GM12878 (cell line): ENCODE measurements at regions not wholly inside any gene's neighbourhood (a gene's known extent, or its start where the extent isn't known, plus 50 kb on each side); places are given as distances from the start of the nearest gene placed in this dataset.

Source experiments
- ATAC-seq: fragments of 200-7000 bp; cut with Tn5 transposase; 3 replicates; pipeline ENCODE4 v1.9.1; 2020; ENCODE audit warnings: mild to moderate bottlenecking, moderate library complexity
- BruUV-seq: library from RNA; stranded (reverse); fragments of 400-500 nt; replicated peaks from 2 replicates; lab custom pipeline; 2021; lab: Mats Ljungman, UMichigan
- CTCF ChIA-PET: fragments of 300-600 bp; sonication (Branson Sonifier 250); formaldehyde crosslinking; extraction: SDS; loops from one replicate; lab custom pipeline; 2021; ENCODE audit warnings: inconsistent platforms; lab: Yijun Ruan, JAX
- POLR2A ChIA-PET: fragments of 350-600 bp; formaldehyde crosslinking; extraction: SDS; loops from one replicate; lab custom pipeline; 2021; ENCODE audit warnings: inconsistent platforms; lab: Charles Lee
- RAD21 ChIA-PET: fragments of 300-600 bp; sonication (Branson Sonifier 250); formaldehyde crosslinking; loops from one replicate; lab custom pipeline; 2023; ENCODE audit warnings: antibody characterized with exemption; ENCODE audit not compliant: unreplicated experiment; lab: Charles Lee
- SMC1A ChIA-PET: fragments of 300-600 bp; sonication (Branson Sonifier 250); formaldehyde crosslinking; loops from one replicate; lab custom pipeline; 2023; ENCODE audit not compliant: unreplicated experiment, uncharacterized antibody; lab: Charles Lee
- DNase-seq: peaks from one replicate; pipeline ENCODE4 v3.0.0-alpha.2; 2011; ENCODE audit warnings: low read depth, low spot score
- FAIRE-seq: peaks from 3 replicates; lab custom pipeline; 2011; peaks lifted over from hg19 to GRCh38; lab: Jason Lieb, UNC
- H2AFZ ChIP-seq: 2 replicates; pipeline ENCODE4 v1.6.0; 2011; ENCODE audit warnings: low read depth, low read length, control low read depth; ENCODE audit not compliant: control insufficient read depth
- H3K27ac ChIP-seq: 2 replicates; pipeline ENCODE4 v1.5.1; 2011; ENCODE audit warnings: control low read depth; ENCODE audit not compliant: control insufficient read depth, insufficient read depth
- H3K27me3 ChIP-seq, 2 experiments: replicated peaks in 1 of 2; 2 replicates each; pipeline versions ENCODE4 v1.6.0 to v1.6.1; 2011; ENCODE audit warnings: low read length in 1 of 2; ENCODE audit not compliant: control insufficient read depth in 2 of 2, insufficient read depth in 2 of 2
- H3K36me3 ChIP-seq, 2 experiments: 2 replicates each; pipeline ENCODE4 v1.5.1; 2011; ENCODE audit warnings: low read length in 1 of 2; ENCODE audit not compliant: control insufficient read depth in 2 of 2, insufficient read depth in 2 of 2
- H3K4me1 ChIP-seq: 2 replicates; pipeline ENCODE4 v1.6.1; 2011; ENCODE audit warnings: mild to moderate bottlenecking, low read length, moderate library complexity, mixed read lengths; ENCODE audit not compliant: control insufficient read depth, insufficient read depth
- H3K4me2 ChIP-seq: 2 replicates; pipeline ENCODE4 v1.6.0; 2011; ENCODE audit warnings: control low read depth; ENCODE audit not compliant: control insufficient read depth, insufficient read depth
- H3K4me3 ChIP-seq: fragments of 200-600 bp; sonication (generic); 2 replicates; pipeline ENCODE4 v1.5.1; 2016
- H3K79me2 ChIP-seq: 2 replicates; pipeline ENCODE4 v1.6.0; 2011; ENCODE audit warnings: low read length; ENCODE audit not compliant: control insufficient read depth, insufficient read depth
- H3K9ac ChIP-seq: 2 replicates; pipeline ENCODE4 v1.8.0; 2011; ENCODE audit warnings: low read length, control low read depth, mixed read lengths; ENCODE audit not compliant: control insufficient read depth, insufficient read depth
- H3K9me3 ChIP-seq: replicated peaks from 3 replicates; pipeline ENCODE4 v1.5.1; 2011; ENCODE audit warnings: mild to moderate bottlenecking, low read length; ENCODE audit not compliant: control insufficient read depth, insufficient read depth
- H4K20me1 ChIP-seq: 2 replicates; pipeline ENCODE4 v1.6.0; 2011; ENCODE audit not compliant: control insufficient read depth, insufficient read depth
- CHD1 ChIP-seq: IDR thresholded peaks from 2 replicates; pipeline ENCODE4 v1.6.1; 2012; ENCODE audit warnings: low read depth, low read length, improper control_type of control experiment
- KDM1A ChIP-seq: fragments of 200-600 bp; sonication (generic); IDR thresholded peaks from 2 replicates; pipeline ENCODE4 v1.6.1; 2016; ENCODE audit warnings: borderline replicate concordance
- MXI1 ChIP-seq: fragments of 150-350 bp; IDR thresholded peaks from 2 replicates; pipeline ENCODE4 v1.6.1; 2011; ENCODE audit warnings: low read depth, mild to moderate bottlenecking, inconsistent platforms, low read length, improper control_type of control experiment
- NBN ChIP-seq: fragments of 450-650 bp; IDR thresholded peaks from 2 replicates; pipeline ENCODE4 v1.6.1; 2016
- NR2C1 ChIP-seq: fragments of 450-650 bp; IDR thresholded peaks from 2 replicates; pipeline ENCODE4 v1.6.1; 2017; ENCODE audit warnings: antibody characterized with exemption, mild to moderate bottlenecking, moderate library complexity
- RBBP5 ChIP-seq: fragments of 200-600 bp; sonication (generic); conservative IDR thresholded peaks from 2 replicates; pipeline ENCODE4 v1.6.1; 2016
- SUPT20H ChIP-seq: IDR thresholded peaks from 2 replicates; pipeline ENCODE4 v1.6.1; 2011; ENCODE audit warnings: low read depth, mild to moderate bottlenecking, low read length, moderate library complexity, borderline replicate concordance; ENCODE audit not compliant: control insufficient read depth
- WGBS: methylation state at CpG from one replicate; pipeline ENCODE4 v1.1.6; 2016; ENCODE audit warnings: low lambda C conversion rate; ENCODE audit not compliant: insufficient replicate concordance, insufficient coverage; ENCODE audit errors: missing lambda C conversion rate; 5-methylcytosine and 5-hydroxymethylcytosine counted together
- in situ Hi-C: fragments of 300-500 bp; cut with MboI; formaldehyde crosslinking; loops from 9 replicates; pipeline ENCODE4 v1.14.3; 2018; ENCODE audit warnings: mixed read lengths
- intact Hi-C: fragments of 100-400 bp; cut with micrococcal nuclease; formaldehyde crosslinking; loops from one replicate; pipeline ENCODE4 v1.14.2; 2022; ENCODE audit not compliant: unreplicated experiment

- TF ChIP-seq SUPT20H (no peak), KDM1A (no peak), NBN (no peak)
These were observed 106.2 kb downstream of the TLE3 start (continued) for GRCh38 chr15:69991551-69991980.

DNA sequence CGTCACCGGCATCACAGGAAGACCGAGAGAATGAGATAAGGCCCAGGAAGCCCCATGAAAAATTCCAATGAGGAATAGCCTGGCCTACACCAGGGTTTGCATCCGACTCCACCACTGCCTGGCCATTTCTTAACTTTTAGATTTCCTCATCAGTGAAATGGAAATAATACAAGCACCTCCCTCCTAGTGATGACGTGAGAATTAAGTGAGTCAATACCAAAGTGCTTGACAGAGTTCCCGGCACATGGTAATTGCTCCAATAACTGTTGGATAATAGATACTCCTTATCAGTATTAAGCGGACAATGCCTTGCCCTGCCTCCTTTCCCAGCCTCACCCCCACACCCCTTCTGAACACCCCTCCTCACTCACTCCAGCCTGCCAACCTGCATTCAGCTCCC is 105.4 kb downstream of the TLE3 start:
- H3K27ac ChIP-seq: no peak overlapping the region
- H2AFZ ChIP-seq: no peak overlapping the region
- no peaks in the 10 kb centered on the region for H4K20me1 ChIP-seq
- TF ChIP-seq MXI1 (no peak), NR2C1 (no peak), RBBP5 (no peak), CHD1 (no peak)
- ChIA-PET SMC1A (no interaction called here), RAD21 (no interaction called here), CTCF (no interaction called here), POLR2A (interaction anchor here (0.7 kb wide), 1 partner anchor 281 kb away, joined by 3 read pairs; no protein-coding TSS in a partner anchor)
- no peaks in the 10 kb centered on the region for H3K79me2 ChIP-seq
- DNase-seq (no peak), ATAC-seq (no peak), FAIRE-seq (no peak)
- H3K4me2 ChIP-seq: no peak overlapping the region
- H3K9me3 ChIP-seq: peaks cover 2% of the 10 kb centered on the region; the same call in 2 of the 3 replicates
- no peak overlapping the region for H3K4me3 ChIP-seq
- no peak overlapping the region for H3K9ac ChIP-seq
- intact Hi-C loops: no loop called here
- H3K4me1 ChIP-seq: peaks cover 26% of the 10 kb centered on the region
- BruUV-seq: no TSS peak
- no peaks in the 10 kb centered on the region for H3K36me3 ChIP-seq
- peaks cover 0 to 2% of the 10 kb centered on the region in 2 experiments; a peak in 1 of 4 replicates for H3K27me3 ChIP-seq
- in situ Hi-C loops: no loop called here
- 88% methylated on average over 7 of the region's 7 CpGs for WGBS
